ENCODE measurements at regions not wholly inside any gene's neighbourhood (a gene's known extent, or its start where the extent isn't known, plus 50 kb on each side); places are given as distances from the start of the nearest gene placed in this dataset.
A peak's percentile ranks its signal among the peaks of the same experiment; 100 is the strongest.

GRCh38 chr5:125302577-125302976, 556.1 kb upstream of the ZNF608 start:
- DNase-seq: no peak

GRCh38 chr5:125306741-125307140, 560.3 kb upstream of the ZNF608 start:
- no peak for DNase-seq

DNA sequence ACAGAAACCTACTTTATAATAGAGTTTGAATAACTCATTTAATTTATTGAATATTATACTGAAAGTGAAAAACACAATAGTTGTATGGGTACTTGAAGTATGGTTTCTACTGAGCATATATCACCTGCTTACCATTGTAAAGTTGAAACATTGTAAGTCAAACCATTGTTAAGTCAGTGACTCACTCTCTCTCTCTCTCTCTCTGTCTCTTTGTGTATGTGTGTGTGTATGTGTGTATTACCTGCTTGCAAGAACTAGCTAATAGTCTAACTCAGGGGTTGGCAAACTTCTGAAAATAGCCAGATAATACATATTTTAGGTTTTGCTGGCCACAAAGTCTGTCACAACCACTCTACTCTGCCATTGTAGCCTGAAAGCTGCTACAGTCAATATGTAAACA, 564.3 kb upstream of the ZNF608 start:
- DNase-seq: no peak

DNA sequence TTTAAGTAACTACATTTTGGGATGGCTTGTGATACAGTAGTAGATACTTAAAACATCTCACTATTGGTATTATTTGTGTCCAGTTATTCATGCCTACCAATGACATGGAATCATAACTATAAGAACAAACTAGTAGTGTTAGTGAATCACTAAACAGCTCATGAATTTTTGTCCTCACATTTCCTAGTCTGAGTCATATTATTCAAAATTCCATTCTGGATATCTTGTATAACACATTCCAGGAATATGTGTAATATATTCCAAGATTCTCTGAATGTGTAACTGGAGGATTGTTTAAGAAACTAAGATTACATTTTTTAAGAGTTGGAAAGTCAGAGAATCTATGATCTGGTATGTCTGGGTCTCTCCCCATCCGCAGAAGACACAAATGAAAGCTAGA, 565.3 kb upstream of the ZNF608 start:
- DNase-seq: peak; percentile 72

DNA sequence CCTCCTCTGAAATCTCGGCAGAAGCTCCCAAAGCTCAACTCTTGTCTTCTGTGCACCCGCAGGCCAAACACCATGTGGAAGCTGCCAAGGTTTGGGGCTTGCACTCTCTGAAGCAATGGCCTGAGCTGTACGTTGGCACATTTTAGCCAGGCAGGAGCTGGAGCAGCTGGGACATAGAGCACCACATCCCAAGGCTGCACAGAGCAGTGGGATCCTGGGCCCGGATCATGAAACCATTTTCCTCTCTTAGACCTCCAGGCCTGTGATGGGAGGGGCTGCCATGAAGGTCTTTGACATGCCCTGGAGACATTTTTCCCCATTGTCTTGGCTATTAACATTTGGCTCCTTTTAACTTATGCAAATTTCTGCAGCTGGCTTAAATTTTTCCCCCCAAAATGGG, 567.1 kb upstream of the ZNF608 start:
- DNase-seq: no peak

- DNase-seq: no peak
Measured at GRCh38 chr5:125315306-125315705, 568.9 kb upstream of the ZNF608 start.

DNA sequence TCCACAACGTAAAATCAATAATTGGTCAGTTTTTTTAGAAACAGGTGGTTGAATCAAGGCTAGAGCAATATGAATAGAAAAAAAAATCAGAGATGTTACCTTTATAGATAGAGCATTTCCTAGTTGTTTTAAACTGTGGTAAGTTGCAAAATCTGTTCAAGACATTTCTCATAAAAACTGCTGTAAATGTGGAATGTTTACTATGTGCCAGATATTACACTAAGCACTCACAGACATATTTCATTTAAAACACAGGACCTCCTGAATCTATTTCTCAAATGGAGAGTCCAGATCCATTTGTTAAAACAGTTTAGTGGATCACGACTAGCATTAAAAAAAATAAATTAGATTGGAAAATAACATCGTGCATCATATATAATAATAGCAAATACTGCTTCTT, 570.0 kb upstream of the ZNF608 start:
- no peak for DNase-seq

DNA sequence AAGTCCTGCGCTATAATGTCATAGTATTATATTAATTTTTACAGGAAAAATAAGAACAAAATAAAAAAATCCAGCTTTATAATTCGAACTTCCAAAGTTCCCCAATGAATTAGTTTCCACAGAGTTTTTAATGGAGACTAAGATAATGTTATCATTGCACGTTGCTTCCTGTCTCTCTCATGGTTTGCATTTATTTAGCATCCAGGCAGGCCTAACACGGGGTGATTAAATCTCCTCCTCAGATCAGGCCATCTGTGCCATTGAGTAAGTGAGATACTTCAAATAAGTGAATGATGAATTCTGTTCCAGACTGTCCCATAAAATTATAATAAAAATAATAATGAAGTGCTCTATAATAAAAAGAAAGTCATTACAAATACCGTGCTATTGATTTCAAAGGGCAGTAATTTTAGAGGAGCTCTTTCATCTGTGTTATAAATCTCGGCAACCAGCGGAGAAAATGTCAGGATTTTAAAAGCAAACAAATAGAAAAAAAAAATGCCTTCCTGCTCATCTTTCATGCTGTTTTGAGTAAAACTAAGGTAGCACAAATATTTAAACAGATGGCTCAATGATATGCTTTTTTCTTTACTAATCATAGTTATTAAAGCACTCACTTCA, 570.6 kb upstream of the ZNF608 start:
- no peak for DNase-seq

DNA sequence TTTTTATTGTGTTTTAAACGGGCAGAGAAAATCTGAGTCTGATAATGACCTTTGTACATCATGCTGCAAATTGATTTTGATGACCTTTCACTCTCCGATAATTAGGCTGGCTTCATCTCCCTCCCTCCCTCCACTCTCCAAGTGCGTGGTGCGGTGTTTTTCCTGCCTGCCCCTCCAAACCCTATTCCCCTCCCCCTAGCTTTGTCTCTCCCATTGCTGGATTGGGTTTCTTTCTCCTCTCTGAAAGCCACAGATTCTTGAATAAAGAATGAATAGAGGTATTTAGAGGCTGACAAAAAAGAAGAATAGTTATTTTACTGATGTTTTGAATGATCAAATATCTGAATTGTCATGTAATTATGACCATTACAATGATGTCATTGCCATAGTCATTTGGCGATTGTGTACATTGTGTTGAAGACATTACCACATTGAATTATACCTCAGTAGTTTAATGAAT, 571.1 kb upstream of the ZNF608 start:
- no peak for DNase-seq

GRCh38 chr5:125321654-125322053, 575.2 kb upstream of the ZNF608 start:
- DNase-seq: no peak

GRCh38 chr5:125323613-125324012, 577.2 kb upstream of the ZNF608 start:
- DNase-seq: no peak

DNA sequence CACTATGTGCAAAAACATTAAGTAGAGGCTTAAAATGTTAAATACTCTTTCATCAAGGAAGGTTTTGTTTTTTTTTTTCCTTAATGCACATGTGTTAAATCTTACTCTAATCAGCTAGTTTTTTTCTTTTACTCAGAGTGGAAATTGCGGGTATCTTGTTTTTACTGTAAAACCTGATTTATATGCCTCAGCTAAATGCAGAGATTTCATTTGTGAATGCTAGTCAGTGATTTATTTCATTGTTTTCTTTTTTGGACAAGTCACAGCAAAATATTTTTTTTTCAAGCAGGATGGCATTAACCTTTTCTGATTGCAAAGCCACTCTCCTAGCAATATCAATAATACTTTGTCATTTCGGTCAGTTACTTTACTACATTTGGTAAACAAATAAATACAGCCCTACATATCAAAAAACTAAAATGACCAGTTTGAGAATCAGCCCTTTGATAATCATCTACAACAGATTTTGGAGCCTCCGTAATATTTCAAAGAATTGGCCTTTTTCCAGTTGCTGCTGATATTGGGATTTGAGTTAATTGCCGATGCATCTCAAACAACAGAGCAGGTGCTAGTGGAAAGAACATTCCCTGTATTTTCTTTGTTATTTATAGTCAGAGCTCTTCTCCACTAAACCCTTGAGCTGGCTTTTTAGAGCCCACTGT, 579.2 kb upstream of the ZNF608 start:
- DNase-seq: no peak

- peak; percentile 79 for DNase-seq
Measured at GRCh38 chr5:125326150-125326510, 579.7 kb upstream of the ZNF608 start.

DNA sequence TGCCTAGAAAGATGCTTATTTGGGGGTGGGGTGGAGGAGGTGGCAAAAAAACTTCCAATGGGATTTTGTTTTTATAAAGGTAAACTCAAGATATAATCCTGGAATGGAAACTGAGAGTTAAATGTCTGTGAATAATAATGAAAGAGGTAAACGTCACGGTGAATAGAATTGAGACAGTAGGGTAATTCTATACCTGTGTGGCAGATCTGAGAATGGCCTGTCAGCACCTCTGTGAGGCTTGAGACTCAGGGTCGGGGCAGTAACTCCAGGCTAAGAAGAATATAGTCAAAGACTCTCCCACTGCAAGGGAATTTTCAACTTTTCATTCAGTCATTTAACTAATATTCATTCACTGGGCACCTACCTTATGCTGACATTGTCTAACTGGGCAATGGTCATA, 581.2 kb upstream of the ZNF608 start:
- DNase-seq: no peak

DNA sequence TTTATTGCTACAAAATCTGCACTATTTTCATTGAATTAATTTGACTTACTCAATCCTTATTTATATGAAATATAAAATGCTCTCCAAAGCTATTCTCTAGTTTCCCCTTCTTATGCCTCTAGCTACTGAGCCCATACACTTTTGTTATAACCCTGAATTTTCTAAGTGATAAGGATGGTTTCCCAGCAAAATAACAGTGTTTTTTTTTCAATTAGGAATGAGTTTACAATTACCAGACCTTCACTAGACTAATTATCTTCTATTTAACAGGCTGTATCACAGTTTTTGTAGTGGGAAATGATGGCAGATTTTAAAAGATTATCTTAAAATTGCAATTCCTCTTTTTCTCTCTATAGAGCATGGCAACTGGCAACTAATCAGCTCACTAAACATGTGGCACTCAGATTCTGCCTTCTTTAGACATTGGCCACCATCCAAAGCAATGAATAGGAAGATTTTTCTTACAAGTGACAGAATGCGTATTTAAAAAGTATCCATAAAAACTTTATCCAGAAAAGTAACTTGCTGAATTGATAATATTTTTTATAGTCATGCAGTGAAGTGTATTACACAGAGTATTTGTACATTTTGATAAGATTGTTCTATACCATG, 585.7 kb upstream of the ZNF608 start:
- no peak for DNase-seq

DNA sequence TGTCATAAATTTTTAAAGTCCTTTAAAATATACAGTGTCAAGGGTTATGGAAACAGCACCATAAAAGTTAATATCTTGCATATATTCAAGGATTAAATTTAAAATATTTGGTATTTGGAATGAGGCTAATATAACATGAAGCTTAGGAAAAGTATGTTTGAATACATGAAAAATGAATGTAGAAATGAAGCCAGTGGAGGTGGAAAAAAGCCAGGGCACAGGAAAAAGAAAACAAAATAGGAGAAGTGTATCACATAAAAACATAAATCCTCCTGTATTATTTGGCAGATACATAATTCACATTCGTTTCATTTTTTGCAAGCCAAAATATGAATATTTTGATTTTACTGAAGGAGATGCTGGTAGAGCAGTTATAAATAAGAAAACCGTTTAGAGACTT, 587.0 kb upstream of the ZNF608 start:
- no peak for DNase-seq

DNA sequence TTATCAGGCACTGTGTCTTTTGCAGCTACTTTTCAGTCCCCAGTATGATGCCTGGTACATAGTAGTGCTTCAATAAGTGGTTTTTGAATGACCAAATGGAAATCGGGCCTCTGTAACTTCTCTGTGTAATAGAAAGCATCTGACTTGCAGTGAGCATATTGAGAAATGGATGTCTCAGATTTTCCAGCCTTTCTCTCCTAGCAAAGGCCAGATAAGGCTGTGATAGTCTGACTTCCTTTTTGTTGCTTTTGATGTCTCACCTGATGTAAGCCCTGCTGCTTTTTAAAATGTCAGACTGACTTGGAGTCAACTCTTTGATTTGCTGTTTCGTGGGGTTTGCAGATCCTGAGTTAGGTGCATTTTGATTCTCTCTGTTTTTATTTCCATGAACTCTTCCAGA, 590.0 kb upstream of the ZNF608 start:
- no peak for DNase-seq

GRCh38 chr5:125337294-125337693, 590.9 kb upstream of the ZNF608 start:
- no peak for DNase-seq

- DNase-seq: no peak
Measured at GRCh38 chr5:125338440-125339174, 592.2 kb upstream of the ZNF608 start.

GRCh38 chr5:125341436-125341835, 595.0 kb upstream of the ZNF608 start:
- no peak for DNase-seq

GRCh38 chr5:125343015-125343414, 596.6 kb upstream of the ZNF608 start:
- no peak for DNase-seq

DNA sequence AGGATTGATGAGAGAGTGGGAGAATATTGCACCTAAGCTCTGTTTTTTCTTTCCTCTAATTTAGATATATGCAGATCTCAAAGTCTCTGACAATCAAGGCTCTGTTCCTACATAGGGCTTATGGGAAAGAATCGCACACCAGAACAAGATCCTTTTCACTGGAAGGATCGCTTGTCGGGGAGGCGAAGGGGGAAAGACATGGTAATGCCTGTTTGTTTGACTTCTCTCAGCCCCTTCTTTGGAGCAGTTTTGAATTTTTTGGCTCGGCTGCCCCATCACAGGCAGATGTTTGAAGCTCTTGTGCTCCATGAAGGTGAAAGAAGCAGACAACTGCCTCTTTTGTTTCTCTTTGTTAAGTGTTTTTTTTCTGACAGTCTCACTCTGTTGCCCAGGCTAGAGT, 599.9 kb upstream of the ZNF608 start:
- no peak for DNase-seq

DNA sequence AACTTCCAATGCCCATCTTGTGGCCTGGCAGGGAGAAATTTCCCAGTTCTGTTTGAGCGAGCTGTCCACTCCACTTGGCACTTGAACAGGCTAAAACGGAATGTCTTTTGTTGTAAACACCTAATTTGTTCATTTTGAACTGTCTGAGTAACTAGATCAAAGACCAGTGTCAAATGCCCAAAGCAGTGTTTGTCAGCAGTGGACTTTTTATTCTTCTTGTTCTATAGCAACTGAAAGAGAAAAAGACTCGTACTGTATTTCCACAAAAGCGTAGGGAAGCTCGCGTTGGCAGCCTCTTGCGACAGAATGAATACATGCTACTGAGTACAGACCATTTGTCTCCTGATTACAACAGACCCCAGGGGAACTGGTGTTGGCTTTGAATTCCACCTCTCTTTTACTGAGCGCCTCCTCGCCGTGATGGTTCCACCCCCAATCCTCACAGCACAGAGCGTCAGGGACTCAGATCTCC, 601.8 kb upstream of the ZNF608 start:
- DNase-seq: no peak
